CD1c-positive myeloid dendritic cell (primary cell): ENCODE measurements at regions not wholly inside any gene's neighbourhood (a gene's known extent, or its start where the extent isn't known, plus 50 kb on each side); places are given as distances from the start of the nearest gene placed in this dataset.

Experiments
- DNase-seq: peaks from one replicate; pipeline ENCODE4 v3.0.0-alpha.2; 2016; ENCODE audit errors: extremely low spot score

DNA sequence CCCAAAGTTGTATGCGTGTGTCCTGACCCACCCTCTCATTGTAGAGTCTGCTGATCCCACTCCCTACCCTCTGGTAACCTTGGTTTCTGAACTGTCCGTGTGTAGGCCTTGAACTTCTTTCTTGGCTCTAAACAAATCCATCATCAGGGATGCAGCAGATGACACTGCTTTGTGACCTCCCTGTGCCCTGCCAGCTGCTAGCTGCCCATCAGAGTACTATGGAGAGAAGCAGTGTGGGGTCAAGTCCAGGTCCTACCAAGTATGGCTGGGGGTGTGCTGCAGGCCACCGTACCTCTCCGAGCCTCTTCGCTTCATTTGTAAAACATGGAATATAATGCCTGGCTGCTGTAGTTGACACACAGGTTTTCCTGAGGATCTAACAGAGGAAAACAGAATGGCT is 183.5 kb upstream of the RBPJ start:
- no peak for DNase-seq

DNA sequence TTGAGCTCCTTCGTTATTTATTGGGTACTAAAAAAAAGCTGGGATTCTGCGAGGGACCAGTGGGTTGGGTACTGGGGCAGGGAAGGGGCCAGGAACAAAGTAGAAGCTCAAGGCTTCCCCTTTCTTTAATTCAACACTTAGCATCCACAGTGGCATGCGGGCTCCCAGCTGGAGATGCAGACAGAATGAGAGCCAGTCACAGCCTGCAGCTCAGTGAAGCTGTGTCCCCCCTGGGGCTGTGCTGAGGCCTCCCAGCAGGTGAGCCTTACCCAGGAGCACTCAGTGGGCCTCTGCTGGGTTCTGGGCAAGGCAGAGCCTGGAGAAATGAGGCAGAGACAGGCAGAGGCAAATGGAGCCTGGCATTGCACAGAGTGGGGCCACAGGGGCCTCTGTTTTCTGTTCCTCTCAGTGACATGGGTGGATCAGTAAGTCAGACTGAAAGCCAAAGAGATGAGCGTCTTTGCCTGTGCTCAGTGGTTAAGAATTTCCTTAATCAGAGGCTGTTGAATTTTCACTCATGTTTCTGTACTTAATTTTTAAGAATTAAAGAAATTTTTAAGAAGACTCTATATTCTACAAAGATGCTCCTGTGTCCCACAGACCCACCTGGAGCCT is 181.4 kb upstream of the RBPJ start:
- DNase-seq = no peak

DNA sequence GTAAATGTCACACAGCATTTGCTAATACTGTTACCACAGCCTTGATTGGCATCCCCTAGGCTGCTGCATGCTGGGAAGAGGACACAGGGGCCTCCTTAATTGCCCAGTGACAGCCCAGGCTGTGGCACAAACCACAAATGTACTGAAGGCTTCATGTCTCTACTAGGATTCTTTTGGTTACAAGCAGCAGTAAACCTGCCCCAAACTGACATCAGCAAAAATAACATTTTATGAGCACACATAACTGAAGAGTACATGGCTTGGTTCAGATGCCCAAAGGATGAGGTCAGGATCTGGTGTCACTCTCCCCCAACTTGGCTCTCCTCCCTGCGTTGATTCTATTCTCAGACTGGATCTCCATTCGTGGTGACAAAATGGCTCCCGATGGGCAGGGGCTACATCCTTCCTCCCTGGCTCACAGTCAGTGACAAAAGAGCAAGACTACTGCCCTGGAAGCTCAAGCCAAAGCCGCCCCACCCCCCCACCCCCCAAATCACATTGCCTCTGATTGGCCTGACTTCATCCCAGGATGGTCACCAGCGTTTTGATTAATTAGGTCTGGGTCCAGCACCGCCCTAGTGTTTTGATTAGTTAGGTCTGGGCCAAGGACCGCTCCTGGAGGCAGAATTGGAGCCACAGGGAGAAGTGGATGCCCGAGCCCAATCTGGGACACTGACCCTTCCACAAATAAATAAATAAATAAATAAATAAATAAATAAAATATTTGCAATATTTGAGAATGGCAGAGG is 180.5 kb upstream of the RBPJ start:
- no peak for DNase-seq

DNA sequence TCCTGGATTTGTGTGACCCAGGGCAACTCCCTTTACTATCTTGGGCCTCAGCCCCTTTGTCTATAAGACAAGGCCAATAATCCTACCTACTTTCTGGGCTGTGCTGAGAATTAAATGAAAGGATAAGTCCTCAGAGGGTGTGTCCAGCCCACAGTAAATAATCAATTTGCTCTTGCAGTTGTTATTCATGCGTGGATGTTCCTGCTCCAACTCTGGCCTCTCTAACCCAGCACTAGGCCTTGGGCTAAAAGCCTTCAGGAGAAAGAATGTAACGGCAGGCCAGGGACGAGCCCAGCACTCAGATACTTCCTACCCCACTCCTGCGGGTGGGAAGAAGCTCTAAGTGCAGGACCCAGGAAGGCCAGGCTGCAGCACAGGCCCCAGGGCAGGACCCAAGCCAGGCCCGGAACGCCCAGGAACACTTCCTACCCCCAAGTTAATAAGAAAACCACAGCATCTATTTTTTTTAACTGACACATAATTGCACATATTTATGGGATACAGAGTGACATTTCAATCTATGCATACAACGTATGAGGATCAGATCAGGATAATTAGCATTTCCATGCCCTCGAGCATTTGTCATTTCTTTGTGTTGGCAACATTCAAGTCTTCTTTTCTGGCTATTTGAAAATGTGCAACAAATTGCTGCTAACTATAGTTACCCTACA is 179.6 kb upstream of the RBPJ start:
- DNase-seq = no peak

DNA sequence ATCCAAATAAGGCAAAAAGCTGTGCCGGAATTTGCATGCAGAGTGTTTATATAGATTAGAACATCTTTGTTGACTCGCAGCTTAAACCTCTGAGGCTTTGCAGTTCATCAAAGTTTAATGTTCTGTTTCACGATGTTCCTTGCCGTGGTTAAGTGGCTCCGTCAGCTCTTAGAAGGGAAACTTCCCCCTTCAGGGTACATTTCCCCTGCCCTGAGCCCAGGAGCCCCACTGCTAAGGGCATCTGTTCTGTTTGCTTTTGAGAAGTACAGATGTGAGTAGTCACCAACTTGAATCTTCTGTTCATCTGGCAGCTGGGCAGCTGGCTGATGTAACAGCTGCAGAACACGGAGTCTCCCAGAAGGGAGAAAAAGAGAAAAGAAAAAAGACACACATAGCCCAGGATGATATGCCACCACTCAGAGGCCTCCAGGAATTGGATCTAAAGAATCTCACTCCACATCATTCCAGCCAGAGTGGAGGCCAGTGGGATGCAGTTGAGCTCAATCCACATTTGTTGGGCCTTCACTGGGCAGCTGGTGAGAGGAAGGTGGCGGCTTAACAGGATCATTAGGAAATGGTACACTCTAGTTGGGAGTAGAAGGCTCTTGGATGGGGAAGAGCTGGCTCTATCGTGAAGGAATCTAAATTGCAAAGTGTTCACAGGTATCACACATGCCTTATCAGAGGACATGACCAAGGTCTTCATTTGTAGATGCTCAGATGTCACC is 178.7 kb upstream of the RBPJ start:
- peak; percentile 63 for DNase-seq

DNA sequence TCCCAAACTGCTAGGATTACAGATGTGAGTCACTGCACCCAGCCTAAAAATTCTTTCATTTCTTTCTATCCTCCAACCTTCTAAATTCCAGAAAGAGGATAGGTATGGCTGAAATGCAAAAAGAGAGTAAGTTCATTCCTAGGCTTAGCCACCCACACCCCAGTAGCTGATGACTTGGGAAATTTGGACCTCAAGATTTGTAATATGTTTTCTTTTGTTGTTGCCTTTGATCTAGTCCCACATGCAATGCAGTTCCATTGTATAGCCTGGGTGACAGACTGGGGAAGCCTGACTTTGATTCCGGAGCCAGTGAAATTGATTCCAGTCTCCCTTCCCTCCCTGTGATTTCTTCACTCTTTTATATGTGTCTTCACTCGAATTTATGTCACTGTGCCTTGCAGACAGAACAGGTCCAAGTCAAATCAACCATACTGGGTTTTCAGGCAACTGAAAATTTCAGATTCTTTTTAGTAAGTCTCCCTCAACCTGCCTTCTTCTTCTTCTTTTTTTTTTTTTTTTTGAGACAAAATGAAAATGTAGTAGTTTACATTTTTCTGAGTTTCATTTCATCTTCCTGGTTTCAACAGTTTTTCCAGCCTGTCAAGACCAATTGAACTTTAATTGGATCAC is 176.2 kb upstream of the RBPJ start:
- peak; percentile 53 for DNase-seq

DNA sequence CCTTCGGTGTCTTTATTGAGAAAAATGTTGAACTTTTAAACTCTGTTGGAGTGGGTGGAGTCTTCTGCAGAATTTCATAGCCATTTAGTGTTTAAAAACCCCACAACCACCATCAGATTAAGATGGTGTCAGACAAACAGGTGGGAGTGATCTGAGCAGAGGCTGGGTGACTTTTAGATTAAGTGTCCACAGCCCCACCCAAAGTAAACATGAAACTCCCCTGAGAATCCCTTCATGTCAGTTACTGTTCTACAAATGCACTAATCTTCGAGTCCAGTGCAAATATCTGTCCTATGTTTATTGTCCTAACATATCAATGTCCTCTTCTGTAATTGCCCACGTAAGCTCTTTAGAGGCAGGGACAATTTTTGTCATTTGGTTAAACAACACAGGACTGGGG is 175.6 kb upstream of the RBPJ start:
- no peak for DNase-seq

DNA sequence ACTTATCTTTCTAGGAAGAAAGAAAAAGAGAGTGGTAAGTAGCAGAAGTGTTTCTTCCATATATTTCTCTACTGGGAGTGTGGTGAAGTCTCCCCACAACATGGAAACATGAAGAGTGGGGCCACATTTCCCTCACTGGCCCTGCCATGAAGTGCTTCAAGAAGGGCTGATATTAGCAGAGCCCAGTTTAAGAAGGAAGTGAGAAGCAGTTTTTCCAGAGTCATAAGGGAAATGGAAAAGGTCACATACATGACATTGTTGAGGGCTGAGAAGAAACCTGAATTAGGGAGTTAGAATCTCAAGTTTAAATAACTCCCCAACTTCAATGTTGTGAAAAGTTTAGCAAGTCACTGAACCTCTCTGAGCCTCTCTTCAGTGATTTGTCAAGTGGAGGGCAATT is 171.9 kb upstream of the RBPJ start:
- peak; percentile 50 for DNase-seq

DNA sequence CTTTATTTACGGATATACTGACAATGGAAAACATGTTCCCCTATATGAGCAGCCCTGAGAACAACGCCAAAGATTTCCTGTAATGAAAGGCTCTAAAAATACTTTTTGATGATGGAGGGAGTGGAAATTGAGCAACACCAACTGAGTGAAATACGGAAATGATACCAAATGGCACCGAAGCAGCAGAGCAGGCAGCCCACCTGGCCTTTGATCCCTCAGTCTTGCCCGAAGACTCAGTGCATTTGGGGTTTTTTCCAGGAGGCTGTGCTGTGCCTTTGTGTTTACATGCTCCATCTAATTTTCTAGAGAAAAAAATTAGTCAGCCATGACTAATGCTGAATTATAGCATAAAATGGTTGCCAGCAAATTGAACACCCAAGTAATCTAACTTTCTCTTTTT is 169.9 kb upstream of the RBPJ start:
- peak; percentile 72 for DNase-seq

DNA sequence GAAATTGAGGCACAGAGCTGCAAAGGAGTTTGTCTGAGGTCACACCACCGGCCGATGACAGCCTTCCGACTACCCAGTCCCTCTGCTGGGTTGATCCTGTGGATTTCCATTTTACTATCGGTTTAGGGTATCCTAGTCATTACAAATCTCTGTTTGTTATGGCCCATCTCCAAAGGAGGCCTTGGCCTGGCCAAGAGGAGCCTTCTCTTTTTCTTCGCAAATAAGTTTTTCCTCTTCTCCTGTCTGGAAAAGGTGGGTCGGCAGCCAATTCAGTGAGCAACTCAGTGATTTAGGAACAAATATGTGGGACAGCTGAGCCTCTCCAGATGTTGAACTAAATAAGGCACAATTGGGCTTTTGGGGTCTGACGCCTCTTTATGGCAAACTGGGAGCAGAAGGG is 169.2 kb upstream of the RBPJ start:
- DNase-seq = no peak

DNA sequence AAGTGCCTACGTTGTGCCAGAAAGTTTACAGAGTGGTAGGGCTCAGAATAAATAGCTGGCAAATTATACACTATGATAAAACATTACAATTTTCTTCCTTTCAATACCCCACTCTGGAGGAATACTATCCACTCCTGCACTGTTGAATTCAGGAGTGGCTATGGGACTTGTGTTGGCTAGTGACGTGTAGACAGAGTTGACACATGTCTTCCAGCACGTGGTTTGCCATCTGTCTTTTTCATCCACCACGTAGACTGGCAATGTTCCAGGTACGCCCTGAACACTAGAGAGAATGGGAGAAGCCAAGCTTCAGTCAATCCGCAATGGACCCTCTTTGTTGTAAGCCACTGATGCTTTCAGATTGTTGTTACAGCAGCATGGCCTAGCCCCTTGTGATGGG is 168.8 kb upstream of the RBPJ start:
- DNase-seq = no peak

DNA sequence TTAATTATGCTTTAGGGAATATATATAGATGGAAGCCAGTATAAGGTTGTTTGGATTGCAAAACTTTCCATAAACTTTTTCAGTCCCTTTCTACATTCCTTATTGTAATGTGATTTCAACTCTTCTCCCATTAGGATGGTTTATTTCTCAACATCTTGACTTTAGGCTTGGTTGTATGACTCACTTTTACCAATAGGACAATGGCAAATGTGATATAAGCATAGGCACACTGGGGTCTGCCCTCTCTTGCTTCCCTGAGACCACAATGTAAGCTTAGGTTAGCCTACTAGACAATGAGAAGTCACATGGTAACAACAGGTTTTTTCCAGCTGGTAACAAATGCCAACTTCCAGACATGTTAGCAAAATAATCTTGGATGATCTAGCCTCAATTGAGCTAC is 163.3 kb upstream of the RBPJ start:
- DNase-seq = no peak

DNA sequence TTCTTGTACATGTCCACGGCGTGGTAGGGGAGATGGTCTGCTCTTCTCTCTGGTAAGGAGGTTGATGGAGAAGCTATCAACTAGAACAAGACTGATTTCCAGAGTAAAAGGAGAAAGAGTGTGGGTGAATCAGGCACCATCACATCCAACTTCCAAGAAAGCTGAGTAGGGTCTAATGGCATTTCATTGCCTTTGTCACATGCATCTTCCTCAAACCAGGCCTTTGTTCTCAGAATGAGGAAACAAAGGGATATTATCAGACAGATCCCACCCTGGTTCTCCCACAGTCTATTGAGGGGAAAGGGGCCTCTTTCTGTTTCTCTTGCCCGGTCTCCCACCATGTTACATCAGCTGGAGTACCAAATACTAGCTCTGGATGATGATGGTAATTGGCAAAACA is 160.2 kb upstream of the RBPJ start:
- peak; percentile 56 for DNase-seq

DNA sequence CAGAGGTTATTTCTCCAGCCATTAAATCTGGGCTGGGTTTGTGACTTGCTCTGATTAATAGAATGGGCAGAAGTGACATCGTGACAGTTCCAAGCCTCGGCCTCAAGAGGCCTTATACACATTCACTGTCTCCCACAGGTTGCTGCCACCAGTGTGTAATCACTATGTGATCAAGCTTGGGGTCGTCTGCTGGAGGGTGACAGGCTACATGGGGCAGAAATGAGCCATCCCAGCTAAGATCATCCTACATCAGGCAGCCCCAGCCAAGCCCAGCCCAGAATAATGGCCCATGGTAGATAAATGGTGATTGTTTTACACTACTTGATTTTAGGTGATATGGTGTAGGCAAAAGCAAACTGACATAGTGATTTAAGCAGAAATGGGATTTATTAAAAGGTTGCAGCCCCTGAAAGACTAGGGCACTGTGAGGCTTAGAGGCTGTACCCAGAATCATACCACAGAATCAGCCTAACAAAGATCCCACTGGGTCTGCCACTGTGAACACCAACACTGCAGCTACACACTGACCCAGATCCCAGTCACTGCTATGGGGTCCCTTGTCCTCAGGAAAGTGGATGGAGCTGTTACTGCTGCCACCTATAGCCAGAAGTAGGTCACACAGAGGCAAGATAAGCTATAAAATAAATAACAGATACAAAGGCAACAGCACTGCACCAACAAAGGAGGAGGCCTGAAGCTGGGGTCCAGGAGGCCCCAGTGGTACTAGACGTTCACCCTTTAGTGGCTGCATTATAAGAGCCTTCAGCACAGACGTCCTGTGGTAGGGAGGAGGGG is 159.6 kb upstream of the RBPJ start:
- DNase-seq = no peak

DNA sequence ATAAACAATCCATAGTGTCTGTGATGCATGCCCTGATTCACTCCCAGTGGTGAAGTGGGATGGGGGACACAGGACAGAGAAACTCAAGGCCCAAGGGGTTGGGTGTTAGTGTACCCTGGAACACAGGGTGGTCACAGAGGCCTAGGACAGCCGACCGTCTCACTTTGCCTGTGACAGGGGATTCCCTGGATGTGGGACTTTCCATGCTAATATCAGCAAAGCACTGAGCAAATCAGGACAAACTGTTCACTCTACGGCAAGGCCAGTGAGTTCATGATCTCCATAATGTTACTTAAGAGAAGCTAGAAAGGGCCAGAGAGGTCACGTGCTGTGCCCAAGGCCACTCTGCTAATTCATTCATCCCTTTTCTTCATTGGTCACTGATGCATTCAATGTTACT is 158.7 kb upstream of the RBPJ start:
- DNase-seq = no peak

DNA sequence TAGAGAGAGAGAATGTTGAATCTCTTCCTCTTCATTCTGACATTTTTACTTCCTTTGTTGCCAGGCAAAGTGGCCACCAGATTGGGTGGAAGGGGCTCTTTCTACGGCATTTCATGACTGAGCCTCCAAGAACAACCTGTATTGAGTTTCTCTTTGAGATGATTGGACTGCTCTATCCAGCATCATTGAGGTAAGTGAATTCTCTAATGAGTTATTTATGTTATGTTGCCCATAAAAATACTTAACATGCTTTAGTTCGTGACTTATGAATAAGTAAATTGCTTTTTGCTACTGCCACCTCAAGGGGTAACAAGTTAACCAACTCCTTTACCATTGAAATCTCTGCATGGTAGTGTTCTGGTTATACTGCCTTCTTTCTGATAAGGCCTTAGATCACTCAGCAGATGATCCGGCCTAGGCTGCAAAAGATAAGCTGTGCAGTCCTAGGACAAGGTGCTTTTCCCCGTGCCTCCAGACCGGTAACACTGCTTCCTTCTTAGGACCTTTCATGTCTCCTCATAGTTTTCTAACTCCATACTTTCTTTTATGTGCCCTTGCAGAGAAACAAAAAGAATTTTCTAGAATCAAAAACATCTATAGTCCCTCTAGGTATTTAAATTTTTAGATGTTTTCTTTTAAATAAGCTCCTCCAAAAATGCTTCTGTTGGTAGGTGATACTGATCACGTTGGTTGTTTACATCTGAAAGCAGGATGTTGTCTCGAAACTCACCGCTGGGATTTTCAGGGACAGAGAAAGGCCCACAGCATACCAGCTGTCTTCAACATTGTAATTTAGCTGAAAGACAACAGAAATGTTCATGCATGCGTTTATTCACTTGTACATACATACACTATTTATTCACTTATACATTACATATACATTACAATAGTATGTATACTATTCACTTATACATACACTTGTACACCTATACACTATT is 157.1 kb upstream of the RBPJ start:
- DNase-seq = no peak

DNA sequence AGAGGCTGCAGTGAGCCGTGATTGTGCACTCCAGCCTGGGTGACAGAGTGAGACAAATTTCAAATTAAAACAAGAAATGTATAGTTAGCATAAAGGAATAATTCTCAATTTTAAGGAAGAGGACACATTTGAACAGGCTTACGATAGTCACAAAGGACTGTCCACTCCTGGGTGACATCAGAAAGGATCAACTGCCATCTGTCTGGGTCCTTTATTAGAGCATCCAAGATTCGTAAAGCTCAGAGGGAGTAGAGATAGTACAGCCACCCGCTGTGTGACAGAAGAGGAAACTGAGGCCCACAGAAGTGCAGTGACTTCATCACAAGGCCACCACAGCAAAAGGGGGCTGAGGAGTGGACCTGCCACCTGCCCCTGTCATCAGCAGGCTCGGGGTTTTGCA is 149.3 kb upstream of the RBPJ start:
- no peak for DNase-seq

DNA sequence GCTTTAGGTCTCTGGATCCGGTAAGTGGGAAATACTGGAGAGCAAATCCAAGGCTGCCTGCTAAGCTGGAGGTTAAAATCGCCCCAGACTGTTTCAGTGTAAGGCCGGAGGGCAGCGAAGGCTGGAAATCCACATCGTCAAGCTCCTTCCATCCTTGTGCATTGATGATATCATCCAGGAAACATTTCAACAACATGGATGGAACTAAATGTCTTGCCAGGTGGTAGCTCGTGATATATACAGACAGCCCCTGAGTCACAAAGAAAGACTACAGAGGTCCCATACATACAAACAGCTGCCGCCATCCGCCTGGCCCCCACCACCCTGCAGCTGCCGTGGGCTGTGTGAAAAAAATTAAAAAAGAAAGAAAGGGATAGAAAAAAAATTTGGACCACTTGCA is 148.9 kb upstream of the RBPJ start:
- no peak for DNase-seq

DNA sequence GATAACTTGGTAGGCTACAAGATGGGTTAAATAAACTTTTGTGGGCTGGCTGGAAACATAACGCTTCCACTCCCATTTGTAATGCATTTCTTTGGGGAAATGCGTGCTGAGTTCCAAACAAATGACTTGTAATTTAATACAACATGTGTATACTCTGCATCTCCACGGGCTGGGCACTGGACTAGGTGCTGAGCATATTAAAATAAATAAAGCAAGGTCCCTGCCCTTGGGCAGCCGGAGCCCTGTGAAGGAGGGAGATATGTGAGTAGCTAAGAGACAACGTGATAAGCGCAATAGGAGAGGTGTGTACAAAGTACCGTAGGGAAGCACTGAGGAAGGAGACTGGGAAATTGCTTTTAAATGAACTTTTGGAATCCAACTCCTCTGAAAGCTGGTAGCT is 147.2 kb upstream of the RBPJ start:
- DNase-seq = no peak

DNA sequence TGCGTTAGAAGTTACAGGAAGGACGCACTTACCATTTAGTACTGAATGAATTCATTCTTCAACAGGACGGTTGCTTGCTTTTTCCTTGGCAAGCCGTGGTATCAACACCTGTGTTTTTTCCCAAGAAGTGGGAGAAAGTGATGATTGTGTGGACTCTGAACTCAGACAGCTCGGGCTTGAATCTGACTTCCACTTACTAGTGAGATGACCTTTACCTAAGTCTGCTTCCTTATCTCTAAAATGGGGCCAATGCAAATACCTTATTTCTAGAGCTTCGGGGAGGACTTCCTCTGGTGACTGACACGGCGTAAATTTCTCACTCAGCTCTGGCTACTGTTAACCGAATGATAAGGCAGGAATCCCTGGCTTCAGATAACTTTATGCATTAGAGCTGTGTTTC is 146.8 kb upstream of the RBPJ start:
- DNase-seq = no peak
